ENCODE measurements at regions not wholly inside any gene's neighbourhood (a gene's known extent, or its start where the extent isn't known, plus 50 kb on each side); places are given as distances from the start of the nearest gene placed in this dataset.

- Mint-ChIP-seq H3K9me3 (peaks cover 2% of the 10 kb centered on the region), H3K27ac (no peak overlapping the region)
These were observed 536.9 kb downstream of the ZIC1 start for GRCh38 chr3:147945968-147946519.

GRCh38 chr3:147956615-147957014 is 547.5 kb downstream of the ZIC1 start:
- no peak for DNase-seq
- no peaks in the 10 kb centered on the region for H3K4me1 Mint-ChIP-seq (ENCODE audit: low read depth)
- no peak overlapping the region for H3K4me3 Mint-ChIP-seq
- H3K27ac Mint-ChIP-seq = no peak overlapping the region
- H3K27me3 Mint-ChIP-seq = no peaks in the 10 kb centered on the region
- H3K9me3 Mint-ChIP-seq = peaks cover 8% of the 10 kb centered on the region
- H3K36me3 Mint-ChIP-seq (ENCODE audit: low read depth) = no peaks in the 10 kb centered on the region

More at GRCh38 chr3:147945968-147946519, 536.9 kb downstream of the ZIC1 start:
- Mint-ChIP-seq H3K27me3 (no peaks in the 10 kb centered on the region), H3K36me3 (ENCODE audit: low read depth) (no peaks in the 10 kb centered on the region), H3K4me1 (ENCODE audit: low read depth) (no peaks in the 10 kb centered on the region), H3K4me3 (no peak overlapping the region)
- no peak for DNase-seq

- Mint-ChIP-seq H3K9me3 (peaks cover 8% of the 10 kb centered on the region), H3K4me1 (ENCODE audit: low read depth) (no peaks in the 10 kb centered on the region), H3K36me3 (ENCODE audit: low read depth) (no peaks in the 10 kb centered on the region), H3K27ac (no peak overlapping the region), H3K27me3 (no peaks in the 10 kb centered on the region), H3K4me3 (no peak overlapping the region)
- no peak for DNase-seq
These were observed 549.6 kb downstream of the ZIC1 start for GRCh38 chr3:147958754-147959153.

- Mint-ChIP-seq H3K27ac (no peak overlapping the region), H3K4me1 (ENCODE audit: low read depth) (no peaks in the 10 kb centered on the region)
These were observed 551.6 kb downstream of the ZIC1 start for GRCh38 chr3:147960786-147961185.

GRCh38 chr3:147962408-147963164 is 553.4 kb downstream of the ZIC1 start:
- Mint-ChIP-seq H3K4me3 (no peak overlapping the region), H3K27me3 (no peaks in the 10 kb centered on the region), H3K4me1 (ENCODE audit: low read depth) (no peaks in the 10 kb centered on the region), H3K27ac (no peak overlapping the region), H3K9me3 (peaks cover 6% of the 10 kb centered on the region), H3K36me3 (ENCODE audit: low read depth) (no peaks in the 10 kb centered on the region)
- no peak for DNase-seq

More at GRCh38 chr3:147960786-147961185, 551.6 kb downstream of the ZIC1 start:
- H3K27me3 Mint-ChIP-seq = no peaks in the 10 kb centered on the region
- no peaks in the 10 kb centered on the region for H3K36me3 Mint-ChIP-seq (ENCODE audit: low read depth)
- H3K4me3 Mint-ChIP-seq = no peak overlapping the region
- peaks cover 6% of the 10 kb centered on the region for H3K9me3 Mint-ChIP-seq
- DNase-seq = no peak

GRCh38 chr3:147963711-147964110 is 554.5 kb downstream of the ZIC1 start:
- Mint-ChIP-seq H3K4me1 (ENCODE audit: low read depth) (no peaks in the 10 kb centered on the region), H3K4me3 (no peak overlapping the region), H3K9me3 (peaks cover 5% of the 10 kb centered on the region), H3K27ac (no peak overlapping the region), H3K36me3 (ENCODE audit: low read depth) (no peaks in the 10 kb centered on the region), H3K27me3 (no peaks in the 10 kb centered on the region)
- no peak for DNase-seq

- no peaks in the 10 kb centered on the region for H3K27me3 Mint-ChIP-seq
- H3K27ac Mint-ChIP-seq = no peak overlapping the region
- no peak overlapping the region for H3K4me3 Mint-ChIP-seq
- DNase-seq = no peak
- peaks cover 19% of the 10 kb centered on the region for H3K9me3 Mint-ChIP-seq
- H3K4me1 Mint-ChIP-seq (ENCODE audit: low read depth) = no peaks in the 10 kb centered on the region
- no peaks in the 10 kb centered on the region for H3K36me3 Mint-ChIP-seq (ENCODE audit: low read depth)
These were observed 566.0 kb downstream of the ZIC1 start for GRCh38 chr3:147975165-147975564.

GRCh38 chr3:147977001-147977400 is 567.8 kb downstream of the ZIC1 start:
- H3K9me3 Mint-ChIP-seq = peaks cover 15% of the 10 kb centered on the region

GRCh38 chr3:147987549-147987948 is 578.4 kb downstream of the ZIC1 start:
- Mint-ChIP-seq H3K9me3 (peaks cover 7% of the 10 kb centered on the region), H3K27me3 (no peaks in the 10 kb centered on the region), H3K4me1 (ENCODE audit: low read depth) (no peaks in the 10 kb centered on the region), H3K27ac (no peak overlapping the region), H3K36me3 (ENCODE audit: low read depth) (no peaks in the 10 kb centered on the region), H3K4me3 (no peak overlapping the region)
- DNase-seq = no peak

More at GRCh38 chr3:147977001-147977400, 567.8 kb downstream of the ZIC1 start:
- Mint-ChIP-seq H3K4me1 (ENCODE audit: low read depth) (no peaks in the 10 kb centered on the region), H3K27me3 (no peaks in the 10 kb centered on the region), H3K4me3 (no peak overlapping the region), H3K27ac (no peak overlapping the region), H3K36me3 (ENCODE audit: low read depth) (no peaks in the 10 kb centered on the region)
- no peak for DNase-seq

- DNase-seq = no peak
- no peaks in the 10 kb centered on the region for H3K4me1 Mint-ChIP-seq (ENCODE audit: low read depth)
- no peak overlapping the region for H3K4me3 Mint-ChIP-seq
- H3K27me3 Mint-ChIP-seq = no peaks in the 10 kb centered on the region
- H3K27ac Mint-ChIP-seq = no peak overlapping the region
- no peaks in the 10 kb centered on the region for H3K36me3 Mint-ChIP-seq (ENCODE audit: low read depth)
- H3K9me3 Mint-ChIP-seq = peaks cover 4% of the 10 kb centered on the region
These were observed 580.2 kb downstream of the ZIC1 start for GRCh38 chr3:147989344-147989743.

- H3K4me1 Mint-ChIP-seq (ENCODE audit: low read depth) = no peaks in the 10 kb centered on the region
These were observed 593.6 kb downstream of the ZIC1 start for GRCh38 chr3:148002705-148003205.

GRCh38 chr3:148004331-148004730 is 595.2 kb downstream of the ZIC1 start:
- Mint-ChIP-seq H3K4me1 (ENCODE audit: low read depth) (no peaks in the 10 kb centered on the region), H3K27me3 (no peaks in the 10 kb centered on the region), H3K36me3 (ENCODE audit: low read depth) (no peaks in the 10 kb centered on the region), H3K4me3 (no peak overlapping the region), H3K9me3 (peaks cover 5% of the 10 kb centered on the region), H3K27ac (no peak overlapping the region)
- no peak for DNase-seq

More at GRCh38 chr3:148002705-148003205, 593.6 kb downstream of the ZIC1 start:
- no peak overlapping the region for H3K4me3 Mint-ChIP-seq
- H3K9me3 Mint-ChIP-seq = peaks cover 5% of the 10 kb centered on the region
- H3K27me3 Mint-ChIP-seq = no peaks in the 10 kb centered on the region
- H3K36me3 Mint-ChIP-seq (ENCODE audit: low read depth) = no peaks in the 10 kb centered on the region
- no peak for DNase-seq
- H3K27ac Mint-ChIP-seq = no peak overlapping the region

- Mint-ChIP-seq H3K9me3 (peaks cover 7% of the 10 kb centered on the region), H3K27ac (no peak overlapping the region), H3K27me3 (no peaks in the 10 kb centered on the region), H3K36me3 (ENCODE audit: low read depth) (no peaks in the 10 kb centered on the region), H3K4me3 (no peak overlapping the region), H3K4me1 (ENCODE audit: low read depth) (no peaks in the 10 kb centered on the region)
- DNase-seq = no peak
These were observed 596.3 kb downstream of the ZIC1 start for GRCh38 chr3:148005456-148005855.

GRCh38 chr3:148006508-148006907 is 597.3 kb downstream of the ZIC1 start:
- Mint-ChIP-seq H3K9me3 (peaks cover 7% of the 10 kb centered on the region), H3K27ac (no peak overlapping the region), H3K4me1 (ENCODE audit: low read depth) (no peaks in the 10 kb centered on the region), H3K36me3 (ENCODE audit: low read depth) (no peaks in the 10 kb centered on the region), H3K27me3 (no peaks in the 10 kb centered on the region), H3K4me3 (no peak overlapping the region)
- no peak for DNase-seq

GRCh38 chr3:148008591-148008990 is 599.4 kb downstream of the ZIC1 start:
- Mint-ChIP-seq H3K27ac (no peak overlapping the region), H3K36me3 (ENCODE audit: low read depth) (no peaks in the 10 kb centered on the region), H3K9me3 (peaks cover 12% of the 10 kb centered on the region), H3K27me3 (no peaks in the 10 kb centered on the region), H3K4me1 (ENCODE audit: low read depth) (no peaks in the 10 kb centered on the region), H3K4me3 (no peak overlapping the region)
- DNase-seq = no peak

Data from activated T-cell treated with anti-CD3 and anti-CD28 coated beads, Interleukin-2, amount 50 U/mL, for 24 hours (primary cell).